ENCODE measurements at regions not wholly inside any gene's neighbourhood (a gene's known extent, or its start where the extent isn't known, plus 50 kb on each side); places are given as distances from the start of the nearest gene placed in this dataset.
A peak's percentile ranks its signal among the peaks of the same experiment; 100 is the strongest.
"Not testable (repeated sequence)": the region's sequence is repeated elsewhere in the genome, so short reads cannot be mapped to it uniquely, and the experiment has no call there.

- Mint-ChIP-seq H3K4me1 (peaks cover 85% of the 10 kb centered on the region), H3K27ac (no peak overlapping the region), H3K9me3 (peaks cover 14 to 24% of the 10 kb centered on the region in 2 donors), H3K4me3 (no peak overlapping the region), H3K27me3 (peaks cover 16% of the 10 kb centered on the region)
- DNase-seq = no peak
- ATAC-seq = no peak
These were observed 301.2 kb downstream of the RPLP1 start for GRCh38 chr15:69753867-69754266.

DNA sequence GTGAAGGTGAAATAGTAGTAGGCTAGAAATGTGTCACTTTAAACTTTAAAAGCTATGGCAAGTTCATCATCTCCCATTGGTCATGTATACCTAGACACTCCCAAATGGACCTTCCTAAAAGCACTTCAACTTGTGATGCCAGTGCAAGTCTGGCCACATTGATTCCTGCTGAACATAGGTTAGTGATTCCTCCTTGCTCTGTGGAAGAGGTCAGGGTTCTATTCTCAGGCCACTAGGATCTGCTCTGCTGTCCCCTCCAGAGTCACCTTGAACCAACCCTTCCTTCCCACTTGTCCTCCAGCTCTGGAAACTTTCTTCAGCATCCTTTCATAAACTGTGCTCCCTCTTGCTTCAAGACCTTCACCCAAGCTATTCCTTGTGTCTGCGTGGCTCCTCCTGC is 301.7 kb downstream of the RPLP1 start:
- no peak for ATAC-seq
- no peak overlapping the region for H3K27ac Mint-ChIP-seq
- H3K4me1 Mint-ChIP-seq = peaks cover 87% of the 10 kb centered on the region
- H3K4me3 Mint-ChIP-seq = peak overlapping the region in 1 of 2 donors; percentile 58
- H3K27me3 Mint-ChIP-seq = peaks cover 16% of the 10 kb centered on the region
- H3K9me3 Mint-ChIP-seq = peaks cover 17 to 24% of the 10 kb centered on the region in 2 donors
- DNase-seq = no peak

DNA sequence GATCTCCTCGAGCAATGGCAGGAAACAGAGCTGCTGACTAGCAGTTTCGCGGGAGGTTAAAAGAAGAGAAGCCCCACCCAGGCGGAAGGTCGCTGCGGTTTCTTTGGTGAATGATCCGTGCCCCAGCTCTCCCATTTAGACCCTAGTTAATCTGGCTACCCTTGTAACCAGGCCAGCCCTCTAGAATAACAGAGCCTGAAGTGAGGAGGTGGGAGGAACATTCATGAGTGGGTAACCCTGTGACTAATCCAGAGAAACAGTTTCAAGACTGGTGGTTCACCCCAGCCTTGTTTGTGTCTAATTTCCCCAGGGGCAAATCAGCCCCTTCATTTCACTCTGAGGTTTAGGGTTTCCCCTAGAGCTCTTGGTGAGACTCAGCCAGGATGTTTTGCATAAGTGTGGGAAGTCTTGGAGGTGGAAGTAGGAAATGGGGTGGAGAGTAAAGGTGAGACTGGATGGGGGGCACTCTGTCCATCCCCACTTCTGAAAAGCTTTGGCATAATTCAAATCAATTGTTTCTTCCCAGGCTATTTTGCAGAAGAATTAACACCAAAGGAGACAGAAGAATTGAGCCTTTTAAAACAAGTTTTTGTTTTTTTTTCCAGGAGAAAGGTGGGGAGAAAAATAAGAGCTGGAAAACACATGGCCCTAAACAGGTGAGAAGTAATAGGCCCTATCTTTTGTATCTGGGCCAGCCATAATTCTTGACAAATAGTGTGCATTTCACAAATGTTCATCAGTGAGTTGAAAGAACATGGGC is 303.1 kb downstream of the RPLP1 start:
- DNase-seq (peak; percentile 83 to 92), ATAC-seq (peak; percentile 85)
- H3K27me3 Mint-ChIP-seq = peaks cover 14% of the 10 kb centered on the region
- H3K4me1 Mint-ChIP-seq = peaks cover 87% of the 10 kb centered on the region
- peak overlapping the region; percentile 91 to 93 for H3K27ac Mint-ChIP-seq
- peak overlapping the region; percentile 52 to 58 for H3K4me3 Mint-ChIP-seq
- H3K9me3 Mint-ChIP-seq = peaks cover 23 to 24% of the 10 kb centered on the region in 2 donors

DNA sequence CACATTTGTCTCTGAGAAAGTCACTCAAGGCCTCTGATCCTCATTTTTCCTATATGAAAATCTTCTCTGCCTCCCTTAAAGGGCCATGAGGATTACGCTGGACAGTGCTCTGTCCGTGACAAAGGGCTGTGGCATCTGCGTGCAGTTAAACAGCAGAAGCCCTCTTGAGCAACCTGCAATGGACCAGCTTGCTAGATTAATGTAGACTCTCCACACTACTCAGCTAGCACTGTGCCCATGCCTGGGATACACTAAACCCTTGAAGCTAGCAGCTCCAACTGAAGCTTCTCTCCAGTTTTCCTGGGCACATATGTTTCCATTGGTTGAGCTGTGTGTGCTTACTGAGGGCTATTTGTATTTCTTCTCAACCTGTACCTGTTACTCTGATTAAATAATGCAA is 303.8 kb downstream of the RPLP1 start:
- Mint-ChIP-seq H3K4me3 (peak overlapping the region; percentile 67 to 74), H3K4me1 (peaks cover 87% of the 10 kb centered on the region), H3K27me3 (peaks cover 7% of the 10 kb centered on the region), H3K9me3 (peaks cover 23 to 24% of the 10 kb centered on the region in 2 donors), H3K27ac (peak overlapping the region in 1 of 2 donors; percentile 76)
- DNase-seq (no peak), ATAC-seq (no peak)

DNA sequence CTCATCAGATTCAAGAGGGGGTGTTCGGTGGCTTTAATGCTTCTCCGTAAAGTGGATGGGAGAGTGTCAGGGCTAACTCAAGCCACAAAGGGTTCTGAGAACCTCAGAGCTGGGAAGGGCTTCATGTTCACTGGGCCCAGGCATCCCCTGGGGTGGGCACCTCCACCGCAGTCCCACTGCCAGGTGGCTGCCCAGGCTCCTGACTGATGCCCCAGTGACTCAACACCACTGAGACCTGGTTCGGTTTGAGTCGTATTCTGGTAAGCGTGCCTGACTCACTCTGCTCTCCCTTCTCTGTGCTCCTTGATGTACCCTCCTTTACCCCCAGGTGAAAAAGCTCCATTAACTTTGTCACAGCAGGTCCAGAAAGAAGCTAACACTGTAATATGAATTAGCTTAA is 304.6 kb downstream of the RPLP1 start:
- ATAC-seq (peak; percentile 68), DNase-seq (peak; percentile 74 to 87)
- Mint-ChIP-seq H3K9me3 (peaks cover 23 to 24% of the 10 kb centered on the region in 2 donors), H3K4me1 (peaks cover 87% of the 10 kb centered on the region), H3K27me3 (no peaks in the 10 kb centered on the region), H3K4me3 (peak overlapping the region; percentile 67 to 74), H3K27ac (peak overlapping the region; percentile 84 to 88)

DNA sequence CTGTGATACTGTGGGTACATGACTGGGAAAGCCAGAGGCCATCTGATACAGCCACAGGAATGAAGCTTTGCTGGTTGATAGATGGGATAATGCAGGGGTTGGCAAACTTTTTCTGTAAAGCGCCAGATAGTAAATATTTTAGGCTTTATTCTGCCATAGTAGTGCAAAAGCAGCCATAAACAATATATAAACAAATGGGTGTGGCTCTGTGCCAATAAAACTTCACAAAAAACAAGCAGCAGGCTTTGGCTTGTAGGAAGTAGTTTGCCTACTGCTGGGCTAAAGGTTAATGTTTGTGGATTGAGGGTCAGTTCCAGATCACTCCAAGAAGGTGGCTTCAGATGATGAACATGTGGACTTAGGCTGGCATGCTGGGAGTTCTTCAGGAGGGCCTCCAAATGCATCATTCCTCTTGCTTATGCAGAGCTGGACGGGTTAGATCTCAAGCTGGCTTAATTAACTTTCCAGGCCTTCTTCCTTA is 305.7 kb downstream of the RPLP1 start:
- ATAC-seq (no peak), DNase-seq (no peak)
- Mint-ChIP-seq H3K4me1 (peaks cover 98% of the 10 kb centered on the region), H3K4me3 (peak overlapping the region; percentile 43 to 49), H3K27me3 (no peaks in the 10 kb centered on the region), H3K9me3 (peaks cover 16% of the 10 kb centered on the region in 2 donors), H3K27ac (peak overlapping the region; percentile 92 to 93)

- H3K9me3 Mint-ChIP-seq = peaks cover 8 to 9% of the 10 kb centered on the region in 2 donors
- H3K27ac Mint-ChIP-seq = peak overlapping the region; percentile 92 to 93
- H3K4me1 Mint-ChIP-seq = peaks cover 91% of the 10 kb centered on the region
- peak; percentile 83 to 93 for DNase-seq
- H3K27me3 Mint-ChIP-seq = peaks cover 4% of the 10 kb centered on the region
- H3K4me3 Mint-ChIP-seq = peak overlapping the region; percentile 43 to 49
- ATAC-seq = peak; percentile 69
These were observed 306.5 kb downstream of the RPLP1 start for GRCh38 chr15:69758810-69759790.

GRCh38 chr15:69760258-69760845 is 307.7 kb downstream of the RPLP1 start:
- peaks cover 0 to 9% of the 10 kb centered on the region in 2 donors for H3K9me3 Mint-ChIP-seq
- peak in 1 of 2 donors; percentile 54 for DNase-seq
- peaks cover 8% of the 10 kb centered on the region for H3K27me3 Mint-ChIP-seq
- peaks cover 79% of the 10 kb centered on the region for H3K4me1 Mint-ChIP-seq
- peak overlapping the region; percentile 92 to 93 for H3K27ac Mint-ChIP-seq
- ATAC-seq = peak; percentile 0
- peak overlapping the region; percentile 45 to 49 for H3K4me3 Mint-ChIP-seq

GRCh38 chr15:69760890-69761568 is 308.4 kb downstream of the RPLP1 start:
- H3K9me3 Mint-ChIP-seq = peaks cover 0 to 11% of the 10 kb centered on the region in 2 donors
- H3K27ac Mint-ChIP-seq = peak overlapping the region; percentile 92 to 93
- H3K27me3 Mint-ChIP-seq = peaks cover 8% of the 10 kb centered on the region
- ATAC-seq (peak; percentile 77), DNase-seq (peak; percentile 85 to 93)
- H3K4me3 Mint-ChIP-seq = peak overlapping the region; percentile 59 to 67
- H3K4me1 Mint-ChIP-seq = peaks cover 78% of the 10 kb centered on the region

DNA sequence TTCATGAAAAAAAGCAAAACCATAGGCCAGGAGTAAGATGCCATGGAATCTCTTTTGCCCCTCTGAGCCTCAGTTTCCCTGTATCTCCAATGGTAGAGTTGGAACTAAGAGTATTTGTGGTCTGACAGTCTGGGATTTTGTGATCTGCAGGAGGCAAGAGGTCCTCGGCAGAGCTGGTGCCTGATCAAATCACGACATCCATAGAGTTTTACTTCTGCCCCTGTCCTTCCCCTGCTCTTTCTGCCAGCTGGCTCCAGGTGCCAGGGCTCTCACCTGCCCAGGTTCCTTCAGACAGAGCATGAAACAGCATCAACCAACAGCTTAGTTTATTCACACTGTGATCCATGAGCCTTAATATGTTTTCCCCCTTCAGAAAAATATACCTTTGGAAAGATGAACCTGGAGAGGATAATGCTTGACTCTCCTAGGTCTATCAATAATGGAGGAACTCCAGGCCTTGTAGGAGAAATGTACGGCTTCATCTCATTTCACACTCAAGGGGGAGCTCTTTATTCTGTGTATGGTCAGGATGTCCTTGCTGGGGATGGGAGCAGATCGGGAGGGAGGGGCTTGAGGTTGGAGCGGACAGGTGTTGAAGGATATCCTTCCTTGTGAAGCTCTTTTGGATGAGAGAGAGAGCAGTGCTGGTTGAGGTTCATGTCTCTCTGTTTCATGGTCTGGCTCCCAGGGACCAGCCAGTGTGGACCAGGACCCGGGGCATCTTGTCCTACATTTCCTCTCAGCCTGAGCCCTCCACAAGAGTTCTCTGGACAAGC is 309.9 kb downstream of the RPLP1 start:
- Mint-ChIP-seq H3K9me3 (peaks cover 0 to 13% of the 10 kb centered on the region in 2 donors), H3K27me3 (peaks cover 8% of the 10 kb centered on the region), H3K27ac (peak overlapping the region; percentile 81 to 89), H3K4me1 (peaks cover 69% of the 10 kb centered on the region), H3K4me3 (no peak overlapping the region)
- ATAC-seq (no peak), DNase-seq (no peak)

DNA sequence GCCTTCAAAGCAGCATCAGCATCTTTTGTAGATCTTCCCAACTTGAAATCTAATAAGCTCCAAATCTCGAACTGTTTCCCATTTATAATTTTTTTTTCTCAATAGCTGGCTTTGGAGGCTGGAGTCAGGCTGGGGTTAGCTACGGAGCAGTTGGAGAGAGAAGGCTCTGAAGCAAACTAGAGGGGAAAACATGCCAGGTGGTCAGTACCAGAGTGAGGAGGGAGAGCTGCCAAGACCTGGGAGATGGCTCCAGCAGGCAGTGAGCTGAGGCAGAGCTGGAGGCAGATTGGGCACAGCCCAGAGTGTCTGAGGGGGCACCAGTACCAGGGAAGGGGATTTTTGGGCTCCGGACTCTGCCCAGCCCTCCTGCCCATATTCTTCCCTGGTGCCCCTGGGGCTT is 311.2 kb downstream of the RPLP1 start:
- Mint-ChIP-seq H3K27ac (no peak overlapping the region), H3K4me1 (peaks cover 57% of the 10 kb centered on the region), H3K4me3 (no peak overlapping the region), H3K9me3 (peaks cover 0 to 13% of the 10 kb centered on the region in 2 donors), H3K27me3 (peaks cover 8% of the 10 kb centered on the region)
- DNase-seq (no peak), ATAC-seq (no peak)

DNA sequence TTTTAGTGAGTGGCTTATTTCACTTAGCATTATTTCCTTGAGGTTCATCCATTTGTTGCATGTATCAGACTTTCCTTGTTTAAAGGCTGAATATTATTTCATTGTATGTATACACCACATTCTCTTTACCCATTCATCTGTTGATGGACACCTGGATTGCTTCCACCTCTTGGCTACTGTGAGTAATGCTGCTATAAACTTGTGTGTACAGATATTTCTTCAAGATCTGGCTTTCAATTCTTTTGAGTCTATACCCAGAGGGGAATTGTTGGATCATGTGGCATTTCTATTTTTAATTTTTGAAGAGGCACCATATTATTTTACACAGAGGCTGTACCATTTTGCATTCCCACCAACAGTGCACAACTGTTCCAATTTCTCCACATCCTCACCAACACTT is 313.5 kb downstream of the RPLP1 start:
- DNase-seq = no peak
- Mint-ChIP-seq H3K27ac (no peak overlapping the region), H3K4me1 (peaks cover 46% of the 10 kb centered on the region), H3K4me3 (no peak overlapping the region), H3K9me3 (peaks cover 4% of the 10 kb centered on the region in 2 donors), H3K27me3 (peaks cover 25% of the 10 kb centered on the region)
- no peak for ATAC-seq

DNA sequence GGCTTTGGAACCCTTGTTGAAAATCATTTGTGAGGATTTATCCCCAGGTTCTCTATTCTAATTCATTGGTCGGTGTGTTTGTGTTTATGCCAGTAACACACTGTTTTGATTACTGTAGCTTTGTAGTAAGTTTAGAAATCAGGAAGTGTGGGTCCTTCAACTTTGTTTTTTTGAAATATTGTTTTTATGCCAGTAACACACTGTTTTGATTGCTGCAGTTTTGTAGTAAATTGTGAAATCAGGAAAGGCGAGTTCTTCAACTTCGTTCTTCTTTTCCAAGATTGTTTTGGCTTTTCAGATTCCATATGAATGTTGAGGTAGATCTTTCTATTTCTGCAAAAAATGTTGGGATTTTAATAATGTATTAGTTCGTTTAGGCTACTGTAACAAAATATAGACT is 314.6 kb downstream of the RPLP1 start:
- peaks cover 11 to 14% of the 10 kb centered on the region in 2 donors for H3K9me3 Mint-ChIP-seq
- peaks cover 36% of the 10 kb centered on the region for H3K4me1 Mint-ChIP-seq
- ATAC-seq (no peak), DNase-seq (no peak)
- H3K27ac Mint-ChIP-seq = no peak overlapping the region
- H3K27me3 Mint-ChIP-seq = peaks cover 35% of the 10 kb centered on the region
- no peak overlapping the region for H3K4me3 Mint-ChIP-seq

- peaks cover 41% of the 10 kb centered on the region for H3K27me3 Mint-ChIP-seq
- H3K27ac Mint-ChIP-seq = peak overlapping the region in 1 of 2 donors; percentile 2
- DNase-seq, H3K4me3 Mint-ChIP-seq, ATAC-seq: not testable (repeated sequence)
- H3K9me3 Mint-ChIP-seq = peaks cover 11 to 14% of the 10 kb centered on the region in 2 donors
- H3K4me1 Mint-ChIP-seq = peaks cover 25% of the 10 kb centered on the region
These were observed 316.7 kb downstream of the RPLP1 start for GRCh38 chr15:69769336-69769735.

All from stimulated activated naive CD8-positive, alpha-beta T cell treated with anti-CD3 and anti-CD28 coated beads, Interleukin-15, amount 100 ng/mL, for 72 hours (primary cell).